GM23338 (cell line): ENCODE measurements at regions not wholly inside any gene's neighbourhood (a gene's known extent, or its start where the extent isn't known, plus 50 kb on each side); places are given as distances from the start of the nearest gene placed in this dataset.
A peak's percentile ranks its signal among the peaks of the same experiment; 100 is the strongest.

Source experiments
- ATAC-seq: fragments of 200-7000 bp; cut with Tn5 transposase; 3 replicates; pipeline ENCODE4 v1.9.1; 2020
- DNase-seq: peaks from one replicate; pipeline ENCODE4 v3.0.0-alpha.2; 2015; ENCODE audit warnings: low spot score
- H2AFZ ChIP-seq: fragments of 200-600 bp; sonication (generic); 2 replicates; pipeline ENCODE4 v1.8.0; 2016; ENCODE audit warnings: antibody characterized with exemption, mild to moderate bottlenecking, moderate library complexity
- H3F3A ChIP-seq: fragments of 200-600 bp; sonication (generic); replicated peaks from 2 replicates; pipeline ENCODE4 v1.8.0; 2017; ENCODE audit warnings: antibody characterized with exemption, mixed run types, low read depth
- H3K27ac ChIP-seq: fragments of 200-600 bp; sonication (generic); 2 replicates; pipeline ENCODE4 v1.6.1; 2016; ENCODE audit warnings: low read depth
- H3K27me3 ChIP-seq: fragments of 200-600 bp; sonication (generic); 2 replicates; pipeline ENCODE4 v1.8.0; 2016; ENCODE audit warnings: mild to moderate bottlenecking, mixed run types, moderate library complexity; ENCODE audit not compliant: insufficient read depth
- H3K36me3 ChIP-seq: fragments of 200-600 bp; sonication (generic); 2 replicates; pipeline ENCODE4 v1.8.0; 2016; ENCODE audit warnings: mild to moderate bottlenecking; ENCODE audit not compliant: insufficient read depth
- H3K4me1 ChIP-seq: fragments of 200-600 bp; sonication (generic); 2 replicates; pipeline ENCODE4 v1.8.0; 2016; ENCODE audit warnings: mild to moderate bottlenecking, moderate library complexity; ENCODE audit not compliant: insufficient read depth
- H3K4me2 ChIP-seq: fragments of 200-600 bp; sonication (generic); 2 replicates; pipeline ENCODE4 v1.7.1; 2017; ENCODE audit warnings: mixed run types
- H3K4me3 ChIP-seq: fragments of 200-600 bp; sonication (generic); 2 replicates; pipeline ENCODE4 v1.6.1; 2016; ENCODE audit warnings: mixed run types
- H3K79me2 ChIP-seq: fragments of 200-600 bp; sonication (generic); replicated peaks from 2 replicates; pipeline ENCODE4 v1.8.0; 2017; ENCODE audit warnings: mild to moderate bottlenecking; ENCODE audit not compliant: insufficient read depth
- H3K9me2 ChIP-seq: fragments of 200-600 bp; sonication (generic); 2 replicates; pipeline ENCODE4 v1.8.0; 2017; ENCODE audit not compliant: insufficient read depth
- H4K20me1 ChIP-seq: fragments of 200-600 bp; sonication (generic); replicated peaks from 2 replicates; pipeline ENCODE4 v1.8.0; 2017; ENCODE audit warnings: mild to moderate bottlenecking; ENCODE audit not compliant: insufficient read depth
- H3K27ac Mint-ChIP-seq: 2 replicates; pipeline ENCODE4 v1.8.0; 2020; ENCODE audit warnings: inconsistent platforms, mild to moderate bottlenecking, moderate library complexity, mixed read lengths
- H3K27me3 Mint-ChIP-seq: 3 replicates; pipeline ENCODE4 v1.8.0; 2022; ENCODE audit warnings: low read depth, mild to moderate bottlenecking, moderate library complexity, mixed read lengths, inconsistent platforms; ENCODE audit not compliant: insufficient read depth, poor library complexity
- H3K36me3 Mint-ChIP-seq: 3 replicates; pipeline ENCODE4 v1.8.0; 2021; ENCODE audit warnings: low read depth, mild to moderate bottlenecking, inconsistent platforms, moderate library complexity, mixed read lengths
- H3K4me1 Mint-ChIP-seq: 3 replicates; pipeline ENCODE4 v1.8.0; 2020; ENCODE audit warnings: mild to moderate bottlenecking, inconsistent platforms, mixed read lengths
- H3K4me3 Mint-ChIP-seq: 3 replicates; pipeline ENCODE4 v1.8.0; 2021; ENCODE audit warnings: moderate library complexity, mild to moderate bottlenecking, inconsistent platforms, mixed read lengths
- H3K9me3 Mint-ChIP-seq: 3 replicates; pipeline ENCODE4 v1.8.0; 2020; ENCODE audit warnings: moderate library complexity, mild to moderate bottlenecking, inconsistent platforms, mixed read lengths
- CREB1 ChIP-seq: fragments of 250-450 bp; sonication (Bioruptor Pico); IDR thresholded peaks from 2 replicates; pipeline ENCODE4 v1.5.0; 2020; ENCODE audit warnings: low read depth, mild to moderate bottlenecking, moderate library complexity
- EZH2 ChIP-seq: fragments of 200-600 bp; sonication (generic); IDR thresholded peaks from one replicate; pipeline ENCODE4 v1.8.0; 2017; ENCODE audit warnings: antibody characterized with exemption, mild to moderate bottlenecking, low read depth; ENCODE audit not compliant: unreplicated experiment
- EZH2phosphoT487 ChIP-seq: fragments of 200-600 bp; sonication (generic); IDR thresholded peaks from one replicate; pipeline ENCODE4 v1.8.1; 2018; ENCODE audit warnings: antibody characterized with exemption; ENCODE audit not compliant: unreplicated experiment
- JUNB ChIP-seq: IDR thresholded peaks from one replicate; pipeline ENCODE4 v1.6.1; 2016; ENCODE audit warnings: antibody characterized with exemption; ENCODE audit not compliant: unreplicated experiment
- NANOG ChIP-seq: IDR thresholded peaks from 2 replicates; pipeline ENCODE4 v1.6.1; 2016; ENCODE audit warnings: antibody characterized with exemption, borderline replicate concordance
- POLR2AphosphoS5 ChIP-seq: IDR thresholded peaks from 2 replicates; pipeline ENCODE4 v1.6.1; 2016; ENCODE audit warnings: antibody characterized with exemption, low read depth
- STAT1 ChIP-seq: IDR thresholded peaks from one replicate; pipeline ENCODE4 v1.6.1; 2016; ENCODE audit warnings: antibody characterized with exemption; ENCODE audit not compliant: unreplicated experiment
- ZNF462 ChIP-seq: fragments of 250-450 bp; sonication (Bioruptor Pico); IDR thresholded peaks from 2 replicates; pipeline ENCODE4 v1.5.0; 2020; ENCODE audit warnings: mild to moderate bottlenecking, moderate library complexity

GRCh38 chrX:69555481-69556041, 51.4 kb downstream of the NALF2 start (continued):
- TF ChIP-seq ZNF462 (CRISPR knock-in tag): no peak
- no peak for TF ChIP-seq EZH2
- TF ChIP-seq POLR2AphosphoS5: no peak
- TF ChIP-seq NANOG: no peak
- TF ChIP-seq CREB1 (CRISPR knock-in tag): no peak
- TF ChIP-seq JUNB: no peak
- no peak for TF ChIP-seq STAT1

GRCh38 chrX:69556060-69557011, 52.2 kb downstream of the NALF2 start:
- ATAC-seq: peak; percentile 99
- H3K9me2 ChIP-seq: 0 out of 2 replicates have a peak, but pooled peaks cover 4% of the 10 kb centered on the region
- Mint-ChIP-seq H3K27me3 (peaks cover 4% of the 10 kb centered on the region), H3K9me3 (no peaks in the 10 kb centered on the region), H3K4me1 (peaks cover 21% of the 10 kb centered on the region), H3K4me3 (peak overlapping the region; percentile 62), H3K36me3 (no peaks in the 10 kb centered on the region), H3K27ac (peak overlapping the region; percentile 98)
- peak; percentile 88 for DNase-seq
- H3K4me1 ChIP-seq: peaks cover 4% of the 10 kb centered on the region
- no peaks in the 10 kb centered on the region for H3K36me3 ChIP-seq
- TF ChIP-seq EZH2phosphoT487: no peak
- TF ChIP-seq CREB1 (CRISPR knock-in tag): peak; percentile 69
- H3K4me3 ChIP-seq: peak overlapping the region; percentile 2; the same call in 1 of the 2 replicates
- no peaks in the 10 kb centered on the region for H3K27me3 ChIP-seq
- H3K4me2 ChIP-seq: peak overlapping the region; percentile 42; the same call in 1 of the 2 replicates
- H4K20me1 ChIP-seq: no peaks in the 10 kb centered on the region
- H3K27ac ChIP-seq: peak overlapping the region; percentile 94
- H3F3A ChIP-seq: no peaks in the 10 kb centered on the region
- no peaks in the 10 kb centered on the region for H3K79me2 ChIP-seq
- no peak overlapping the region for H2AFZ ChIP-seq
